Rectal smooth muscle tissue (tissue), 1 donor: ENCODE measurements at regions not wholly inside any gene's neighbourhood (a gene's known extent, or its start where the extent isn't known, plus 50 kb on each side); places are given as distances from the start of the nearest gene placed in this dataset.

Experiments used
- H3K27ac ChIP-seq: one replicate; pipeline ENCODE4 v1.7.0; 2013; ENCODE audit warnings: low read depth, low read length, inconsistent platforms
- H3K27me3 ChIP-seq: one replicate; pipeline ENCODE4 v1.7.0; 2013; ENCODE audit warnings: low read length; ENCODE audit not compliant: control insufficient read depth, insufficient read depth
- H3K36me3 ChIP-seq: one replicate; pipeline ENCODE4 v1.7.0; 2013; ENCODE audit warnings: low read length; ENCODE audit not compliant: control insufficient read depth, insufficient read depth
- H3K4me1 ChIP-seq: one replicate; pipeline ENCODE4 v1.7.0; 2013; ENCODE audit warnings: low read length; ENCODE audit not compliant: control insufficient read depth, insufficient read depth
- H3K4me3 ChIP-seq: one replicate; pipeline ENCODE4 v1.7.0; 2013; ENCODE audit warnings: low read length
- H3K9ac ChIP-seq: one replicate; pipeline ENCODE4 v1.7.0; 2013; ENCODE audit warnings: low read length

GRCh38 chr10:2813286-2813685 is 254.1 kb upstream of the PFKP start:
- Histone ChIP-seq H3K36me3 (no peaks in the 10 kb centered on the region), H3K27me3 (no peaks in the 10 kb centered on the region), H3K4me1 (no peaks in the 10 kb centered on the region)

GRCh38 chr10:2812631-2813030 is 254.7 kb upstream of the PFKP start:
- H3K4me1 ChIP-seq: no peaks in the 10 kb centered on the region
- no peaks in the 10 kb centered on the region for H3K27me3 ChIP-seq
- no peak overlapping the region for H3K4me3 ChIP-seq
- no peak overlapping the region for H3K9ac ChIP-seq
- no peak overlapping the region for H3K27ac ChIP-seq
- no peaks in the 10 kb centered on the region for H3K36me3 ChIP-seq

More at GRCh38 chr10:2813286-2813685, 254.1 kb upstream of the PFKP start:
- Histone ChIP-seq H3K9ac (no peak overlapping the region), H3K27ac (no peak overlapping the region), H3K4me3 (no peak overlapping the region)

GRCh38 chr10:2800178-2800577 is 267.2 kb upstream of the PFKP start:
- H3K9ac ChIP-seq: no peak overlapping the region
- no peak overlapping the region for H3K4me3 ChIP-seq
- H3K4me1 ChIP-seq: no peaks in the 10 kb centered on the region
- no peaks in the 10 kb centered on the region for H3K27me3 ChIP-seq
- no peaks in the 10 kb centered on the region for H3K36me3 ChIP-seq
- no peak overlapping the region for H3K27ac ChIP-seq

GRCh38 chr10:2798336-2799022 is 268.9 kb upstream of the PFKP start:
- no peak overlapping the region for H3K27ac ChIP-seq
- H3K9ac ChIP-seq: no peak overlapping the region
- H3K4me1 ChIP-seq: no peaks in the 10 kb centered on the region
- H3K36me3 ChIP-seq: no peaks in the 10 kb centered on the region
- H3K27me3 ChIP-seq: no peaks in the 10 kb centered on the region
- H3K4me3 ChIP-seq: no peak overlapping the region

GRCh38 chr10:2791774-2792443 is 275.4 kb upstream of the PFKP start:
- Histone ChIP-seq H3K4me3 (no peak overlapping the region), H3K9ac (no peak overlapping the region), H3K4me1 (no peaks in the 10 kb centered on the region), H3K27ac (no peak overlapping the region), H3K36me3 (no peaks in the 10 kb centered on the region), H3K27me3 (no peaks in the 10 kb centered on the region)

GRCh38 chr10:2790396-2791188 is 276.8 kb upstream of the PFKP start:
- Histone ChIP-seq H3K4me1 (no peaks in the 10 kb centered on the region), H3K27ac (no peak overlapping the region), H3K4me3 (no peak overlapping the region), H3K27me3 (no peaks in the 10 kb centered on the region), H3K36me3 (no peaks in the 10 kb centered on the region), H3K9ac (no peak overlapping the region)

- Histone ChIP-seq H3K9ac (no peak overlapping the region), H3K4me3 (no peak overlapping the region), H3K27ac (no peak overlapping the region), H3K4me1 (no peaks in the 10 kb centered on the region), H3K36me3 (no peaks in the 10 kb centered on the region), H3K27me3 (no peaks in the 10 kb centered on the region)
Observed at GRCh38 chr10:2786251-2786650, 281.1 kb upstream of the PFKP start.

- no peaks in the 10 kb centered on the region for H3K27me3 ChIP-seq
- H3K9ac ChIP-seq: no peak overlapping the region
- H3K27ac ChIP-seq: no peak overlapping the region
- no peaks in the 10 kb centered on the region for H3K36me3 ChIP-seq
- H3K4me1 ChIP-seq: no peaks in the 10 kb centered on the region
- H3K4me3 ChIP-seq: no peak overlapping the region
Observed at GRCh38 chr10:2784766-2785165, 282.6 kb upstream of the PFKP start.

GRCh38 chr10:2782950-2783349 is 284.4 kb upstream of the PFKP start:
- Histone ChIP-seq H3K4me1 (no peaks in the 10 kb centered on the region), H3K9ac (no peak overlapping the region), H3K27me3 (no peaks in the 10 kb centered on the region), H3K36me3 (no peaks in the 10 kb centered on the region), H3K27ac (no peak overlapping the region), H3K4me3 (no peak overlapping the region)

GRCh38 chr10:2782265-2782664 is 285.1 kb upstream of the PFKP start:
- H3K36me3 ChIP-seq: no peaks in the 10 kb centered on the region
- H3K4me3 ChIP-seq: no peak overlapping the region
- H3K27me3 ChIP-seq: no peaks in the 10 kb centered on the region
- H3K4me1 ChIP-seq: no peaks in the 10 kb centered on the region
- no peak overlapping the region for H3K9ac ChIP-seq
- H3K27ac ChIP-seq: no peak overlapping the region

GRCh38 chr10:2777666-2778355 is 289.5 kb upstream of the PFKP start:
- no peak overlapping the region for H3K4me3 ChIP-seq
- no peaks in the 10 kb centered on the region for H3K36me3 ChIP-seq
- no peak overlapping the region for H3K9ac ChIP-seq
- H3K27ac ChIP-seq: no peak overlapping the region
- H3K4me1 ChIP-seq: no peaks in the 10 kb centered on the region
- no peaks in the 10 kb centered on the region for H3K27me3 ChIP-seq
